ENCODE measurements at regions not wholly inside any gene's neighbourhood (a gene's known extent, or its start where the extent isn't known, plus 50 kb on each side); places are given as distances from the start of the nearest gene placed in this dataset.

GRCh38 chr18:73897517-73897916, 250.1 kb downstream of the FBXO15 start:
- no peaks in the 10 kb centered on the region for H3K4me1 ChIP-seq (ENCODE audit: control insufficient read depth, extremely low read depth, insufficient read depth, low read length)
- H3K9me3 ChIP-seq (ENCODE audit: control insufficient read depth, insufficient read depth, low read depth, low read length): no peaks in the 10 kb centered on the region
- no peaks in the 10 kb centered on the region for H3K36me3 ChIP-seq (ENCODE audit: control insufficient read depth, insufficient read depth, low read length)
- H3K79me2 ChIP-seq (ENCODE audit: control insufficient read depth, insufficient read depth, low read length): no peaks in the 10 kb centered on the region
- H3K27me3 ChIP-seq (ENCODE audit: control insufficient read depth, insufficient read depth, low read length): no peaks in the 10 kb centered on the region
- H3K4me3 ChIP-seq (replicated peaks in 1 of 4; ENCODE audit: control extremely low read depth in 1 of 4, insufficient read depth in 1 of 4, low read depth in 3 of 4, low read length in 4 of 4): no peak overlapping the region
- TF ChIP-seq EZH2 (IDR thresholded peaks at IDR 0.05; ENCODE audit: low read length, missing control alignments) (no peak), CTCF (conservative IDR thresholded peaks at IDR 0.05 in 1 of 2, IDR thresholded peaks at IDR 0.05 in 1 of 2; ENCODE audit: low read depth in 1 of 2, low read length in 2 of 2) (no peak)
- DNase-seq (ENCODE audit: low read depth in 2 of 2): no peak
- H4K20me1 ChIP-seq (ENCODE audit: control insufficient read depth, extremely low read depth, insufficient read depth, low read length): no peaks in the 10 kb centered on the region
- H2AFZ ChIP-seq (ENCODE audit: low read length): no peak overlapping the region
- no peak overlapping the region for H3K27ac ChIP-seq (ENCODE audit: insufficient read depth, low read length)
- no peak overlapping the region for H3K4me2 ChIP-seq (ENCODE audit: extremely low read depth, insufficient read depth, low read length)
- H3K9ac ChIP-seq (ENCODE audit: insufficient read depth, low read length): no peak overlapping the region

GRCh38 chr18:73896685-73897084, 250.9 kb downstream of the FBXO15 start:
- H3K27ac ChIP-seq (ENCODE audit: insufficient read depth, low read length): no peak overlapping the region
- DNase-seq (ENCODE audit: low read depth in 2 of 2): no peak
- H3K79me2 ChIP-seq (ENCODE audit: control insufficient read depth, insufficient read depth, low read length): no peaks in the 10 kb centered on the region
- H4K20me1 ChIP-seq (ENCODE audit: control insufficient read depth, extremely low read depth, insufficient read depth, low read length): no peaks in the 10 kb centered on the region
- H3K9ac ChIP-seq (ENCODE audit: insufficient read depth, low read length): no peak overlapping the region
- TF ChIP-seq EZH2 (IDR thresholded peaks at IDR 0.05; ENCODE audit: low read length, missing control alignments) (no peak), CTCF (conservative IDR thresholded peaks at IDR 0.05 in 1 of 2, IDR thresholded peaks at IDR 0.05 in 1 of 2; ENCODE audit: low read depth in 1 of 2, low read length in 2 of 2) (no peak)
- H3K4me1 ChIP-seq (ENCODE audit: control insufficient read depth, extremely low read depth, insufficient read depth, low read length): no peaks in the 10 kb centered on the region
- H3K9me3 ChIP-seq (ENCODE audit: control insufficient read depth, insufficient read depth, low read depth, low read length): no peaks in the 10 kb centered on the region
- H3K4me2 ChIP-seq (ENCODE audit: extremely low read depth, insufficient read depth, low read length): no peak overlapping the region
- H3K4me3 ChIP-seq (replicated peaks in 1 of 4; ENCODE audit: control extremely low read depth in 1 of 4, insufficient read depth in 1 of 4, low read depth in 3 of 4, low read length in 4 of 4): no peak overlapping the region
- H3K27me3 ChIP-seq (ENCODE audit: control insufficient read depth, insufficient read depth, low read length): no peaks in the 10 kb centered on the region
- H3K36me3 ChIP-seq (ENCODE audit: control insufficient read depth, insufficient read depth, low read length): no peaks in the 10 kb centered on the region
- no peak overlapping the region for H2AFZ ChIP-seq (ENCODE audit: low read length)

DNA sequence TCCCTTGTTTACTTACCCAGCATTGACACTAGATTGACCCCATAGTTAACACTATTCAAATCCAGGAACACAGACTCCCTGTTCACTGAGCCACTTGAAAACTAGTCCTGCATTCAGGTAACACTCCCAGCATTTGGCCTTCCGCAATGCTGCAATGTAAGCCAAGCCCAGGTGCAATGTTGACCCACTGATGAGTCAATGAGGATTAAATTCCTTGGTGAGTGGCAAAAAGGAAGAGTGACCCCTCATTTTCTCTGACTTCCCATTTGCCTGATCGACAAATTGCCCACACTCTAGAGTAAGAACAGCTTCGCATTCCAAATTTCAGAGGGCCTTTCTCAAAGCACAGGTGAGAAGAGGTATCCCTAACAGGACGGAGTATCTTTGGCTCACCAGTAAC, 251.9 kb downstream of the FBXO15 start:
- no peaks in the 10 kb centered on the region for H3K79me2 ChIP-seq (ENCODE audit: control insufficient read depth, insufficient read depth, low read length)
- no peak for TF ChIP-seq CTCF (conservative IDR thresholded peaks at IDR 0.05 in 1 of 2, IDR thresholded peaks at IDR 0.05 in 1 of 2; ENCODE audit: low read depth in 1 of 2, low read length in 2 of 2)
- no peak for TF ChIP-seq EZH2 (IDR thresholded peaks at IDR 0.05; ENCODE audit: low read length, missing control alignments)
- no peak overlapping the region for H3K9ac ChIP-seq (ENCODE audit: insufficient read depth, low read length)
- no peaks in the 10 kb centered on the region for H3K27me3 ChIP-seq (ENCODE audit: control insufficient read depth, insufficient read depth, low read length)
- H3K4me1 ChIP-seq (ENCODE audit: control insufficient read depth, extremely low read depth, insufficient read depth, low read length): no peaks in the 10 kb centered on the region
- H3K36me3 ChIP-seq (ENCODE audit: control insufficient read depth, insufficient read depth, low read length): no peaks in the 10 kb centered on the region
- no peak for DNase-seq (ENCODE audit: low read depth in 2 of 2)
- H3K4me2 ChIP-seq (ENCODE audit: extremely low read depth, insufficient read depth, low read length): no peak overlapping the region
- H4K20me1 ChIP-seq (ENCODE audit: control insufficient read depth, extremely low read depth, insufficient read depth, low read length): no peaks in the 10 kb centered on the region
- no peak overlapping the region for H3K4me3 ChIP-seq (replicated peaks in 1 of 4; ENCODE audit: control extremely low read depth in 1 of 4, insufficient read depth in 1 of 4, low read depth in 3 of 4, low read length in 4 of 4)
- no peak overlapping the region for H2AFZ ChIP-seq (ENCODE audit: low read length)
- no peaks in the 10 kb centered on the region for H3K9me3 ChIP-seq (ENCODE audit: control insufficient read depth, insufficient read depth, low read depth, low read length)
- H3K27ac ChIP-seq (ENCODE audit: insufficient read depth, low read length): no peak overlapping the region

Measured in fibroblast of lung (primary cell).